ENCODE measurements at regions not wholly inside any gene's neighbourhood (a gene's known extent, or its start where the extent isn't known, plus 50 kb on each side); places are given as distances from the start of the nearest gene placed in this dataset.

DNA sequence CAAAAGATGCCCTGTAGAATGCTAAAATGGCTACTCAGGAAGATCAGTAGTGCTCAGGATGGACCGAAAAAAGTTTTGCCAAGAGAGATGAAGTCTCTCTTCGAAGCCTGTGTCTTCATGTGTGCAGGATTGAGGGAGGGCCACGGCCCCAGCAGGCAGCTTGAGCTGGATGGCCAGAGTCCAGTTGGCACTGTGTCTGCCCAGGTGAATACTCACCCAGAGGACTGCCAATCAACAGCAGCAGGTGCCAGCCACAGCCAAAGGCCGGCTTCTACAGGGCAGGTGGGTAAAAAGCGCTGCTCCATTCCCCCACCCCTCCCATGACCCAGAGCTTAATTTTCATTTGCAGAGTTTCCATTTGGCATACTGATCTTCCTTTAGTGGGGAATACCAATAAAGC lies 287.9 kb upstream of the ZNF608 start:
- TF ChIP-seq, protein P1, sequence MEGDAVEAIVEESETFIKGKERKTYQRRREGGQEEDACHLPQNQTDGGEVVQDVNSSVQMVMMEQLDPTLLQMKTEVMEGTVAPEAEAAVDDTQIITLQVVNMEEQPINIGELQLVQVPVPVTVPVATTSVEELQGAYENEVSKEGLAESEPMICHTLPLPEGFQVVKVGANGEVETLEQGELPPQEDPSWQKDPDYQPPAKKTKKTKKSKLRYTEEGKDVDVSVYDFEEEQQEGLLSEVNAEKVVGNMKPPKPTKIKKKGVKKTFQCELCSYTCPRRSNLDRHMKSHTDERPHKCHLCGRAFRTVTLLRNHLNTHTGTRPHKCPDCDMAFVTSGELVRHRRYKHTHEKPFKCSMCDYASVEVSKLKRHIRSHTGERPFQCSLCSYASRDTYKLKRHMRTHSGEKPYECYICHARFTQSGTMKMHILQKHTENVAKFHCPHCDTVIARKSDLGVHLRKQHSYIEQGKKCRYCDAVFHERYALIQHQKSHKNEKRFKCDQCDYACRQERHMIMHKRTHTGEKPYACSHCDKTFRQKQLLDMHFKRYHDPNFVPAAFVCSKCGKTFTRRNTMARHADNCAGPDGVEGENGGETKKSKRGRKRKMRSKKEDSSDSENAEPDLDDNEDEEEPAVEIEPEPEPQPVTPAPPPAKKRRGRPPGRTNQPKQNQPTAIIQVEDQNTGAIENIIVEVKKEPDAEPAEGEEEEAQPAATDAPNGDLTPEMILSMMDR (IDR thresholded peaks at IDR 0.05 in 4 of 5, conservative IDR thresholded peaks at IDR 0.05 in 1 of 5), result no peak
- no peak for TF ChIP-seq POLR2A (IDR thresholded peaks at IDR 0.05)

Data from gastrocnemius medialis (tissue), 4 donors.